ENCODE measurements at regions not wholly inside any gene's neighbourhood (a gene's known extent, or its start where the extent isn't known, plus 50 kb on each side); places are given as distances from the start of the nearest gene placed in this dataset.
A peak's percentile ranks its signal among the peaks of the same experiment; 100 is the strongest.

GRCh38 chr7:51785171-51785570 is 468.6 kb upstream of the COBL start:
- H3K4me3 ChIP-seq (ENCODE audit: low read depth, low read length), result no peak overlapping the region
- no peaks in the 10 kb centered on the region for H3K36me3 ChIP-seq (ENCODE audit: control insufficient read depth, insufficient read depth, low read length)
- no peaks in the 10 kb centered on the region for H3K9me3 ChIP-seq (ENCODE audit: control insufficient read depth, insufficient read depth, low read depth, low read length)
- H3K4me1 ChIP-seq (ENCODE audit: control insufficient read depth, insufficient read depth, low read length), result no peaks in the 10 kb centered on the region
- H3K27me3 ChIP-seq (ENCODE audit: control insufficient read depth, insufficient read depth, low read length), result no peaks in the 10 kb centered on the region
- no peak overlapping the region for H3K9ac ChIP-seq (ENCODE audit: low read length)
- no peak overlapping the region for H3K27ac ChIP-seq (ENCODE audit: low read depth, low read length)

- no peaks in the 10 kb centered on the region for H3K27me3 ChIP-seq (ENCODE audit: control insufficient read depth, insufficient read depth, low read length)
- no peak overlapping the region for H3K9ac ChIP-seq (ENCODE audit: low read length)
- H3K4me3 ChIP-seq (ENCODE audit: low read depth, low read length), result no peak overlapping the region
- H3K27ac ChIP-seq (ENCODE audit: low read depth, low read length), result no peak overlapping the region
- no peaks in the 10 kb centered on the region for H3K9me3 ChIP-seq (ENCODE audit: control insufficient read depth, insufficient read depth, low read depth, low read length)
- no peaks in the 10 kb centered on the region for H3K4me1 ChIP-seq (ENCODE audit: control insufficient read depth, insufficient read depth, low read length)
- H3K36me3 ChIP-seq (ENCODE audit: control insufficient read depth, insufficient read depth, low read length), result no peaks in the 10 kb centered on the region
Measured at GRCh38 chr7:51783241-51783640, 466.6 kb upstream of the COBL start.

GRCh38 chr7:51778121-51778520 is 461.5 kb upstream of the COBL start:
- H3K9ac ChIP-seq (ENCODE audit: low read length), result no peak overlapping the region
- H3K27me3 ChIP-seq (ENCODE audit: control insufficient read depth, insufficient read depth, low read length), result no peaks in the 10 kb centered on the region
- no peaks in the 10 kb centered on the region for H3K9me3 ChIP-seq (ENCODE audit: control insufficient read depth, insufficient read depth, low read depth, low read length)
- no peak overlapping the region for H3K27ac ChIP-seq (ENCODE audit: low read depth, low read length)
- H3K4me3 ChIP-seq (ENCODE audit: low read depth, low read length), result no peak overlapping the region
- H3K4me1 ChIP-seq (ENCODE audit: control insufficient read depth, insufficient read depth, low read length), result peaks cover 16% of the 10 kb centered on the region
- H3K36me3 ChIP-seq (ENCODE audit: control insufficient read depth, insufficient read depth, low read length), result no peaks in the 10 kb centered on the region

GRCh38 chr7:51774178-51774577 is 457.6 kb upstream of the COBL start:
- no peaks in the 10 kb centered on the region for H3K27me3 ChIP-seq (ENCODE audit: control insufficient read depth, insufficient read depth, low read length)

GRCh38 chr7:51772190-51772589 is 455.6 kb upstream of the COBL start:
- no peak overlapping the region for H3K27ac ChIP-seq (ENCODE audit: low read depth, low read length)

More at GRCh38 chr7:51774178-51774577, 457.6 kb upstream of the COBL start:
- Histone ChIP-seq H3K9ac (ENCODE audit: low read length) (no peak overlapping the region), H3K27ac (ENCODE audit: low read depth, low read length) (no peak overlapping the region), H3K9me3 (ENCODE audit: control insufficient read depth, insufficient read depth, low read depth, low read length) (no peaks in the 10 kb centered on the region), H3K4me3 (ENCODE audit: low read depth, low read length) (no peak overlapping the region), H3K4me1 (ENCODE audit: control insufficient read depth, insufficient read depth, low read length) (peaks cover 20% of the 10 kb centered on the region), H3K36me3 (ENCODE audit: control insufficient read depth, insufficient read depth, low read length) (no peaks in the 10 kb centered on the region)

GRCh38 chr7:51764976-51765375 is 448.4 kb upstream of the COBL start:
- Histone ChIP-seq H3K27ac (ENCODE audit: low read depth, low read length) (no peak overlapping the region), H3K4me3 (ENCODE audit: low read depth, low read length) (no peak overlapping the region), H3K27me3 (ENCODE audit: control insufficient read depth, insufficient read depth, low read length) (no peaks in the 10 kb centered on the region), H3K36me3 (ENCODE audit: control insufficient read depth, insufficient read depth, low read length) (no peaks in the 10 kb centered on the region), H3K4me1 (ENCODE audit: control insufficient read depth, insufficient read depth, low read length) (no peaks in the 10 kb centered on the region), H3K9me3 (ENCODE audit: control insufficient read depth, insufficient read depth, low read depth, low read length) (no peaks in the 10 kb centered on the region), H3K9ac (ENCODE audit: low read length) (no peak overlapping the region)

More at GRCh38 chr7:51772190-51772589, 455.6 kb upstream of the COBL start:
- Histone ChIP-seq H3K27me3 (ENCODE audit: control insufficient read depth, insufficient read depth, low read length) (no peaks in the 10 kb centered on the region), H3K9ac (ENCODE audit: low read length) (no peak overlapping the region), H3K9me3 (ENCODE audit: control insufficient read depth, insufficient read depth, low read depth, low read length) (no peaks in the 10 kb centered on the region), H3K4me1 (ENCODE audit: control insufficient read depth, insufficient read depth, low read length) (peaks cover 20% of the 10 kb centered on the region), H3K36me3 (ENCODE audit: control insufficient read depth, insufficient read depth, low read length) (no peaks in the 10 kb centered on the region), H3K4me3 (ENCODE audit: low read depth, low read length) (no peak overlapping the region)

GRCh38 chr7:51759985-51760384 is 443.4 kb upstream of the COBL start:
- no peaks in the 10 kb centered on the region for H3K4me1 ChIP-seq (ENCODE audit: control insufficient read depth, insufficient read depth, low read length)
- no peaks in the 10 kb centered on the region for H3K36me3 ChIP-seq (ENCODE audit: control insufficient read depth, insufficient read depth, low read length)
- no peaks in the 10 kb centered on the region for H3K27me3 ChIP-seq (ENCODE audit: control insufficient read depth, insufficient read depth, low read length)
- no peak overlapping the region for H3K4me3 ChIP-seq (ENCODE audit: low read depth, low read length)
- no peak overlapping the region for H3K27ac ChIP-seq (ENCODE audit: low read depth, low read length)
- H3K9ac ChIP-seq (ENCODE audit: low read length), result no peak overlapping the region
- no peaks in the 10 kb centered on the region; the same call in 1 of the 2 replicates for H3K9me3 ChIP-seq (ENCODE audit: control insufficient read depth, insufficient read depth, low read depth, low read length)

- Histone ChIP-seq H3K27me3 (ENCODE audit: control insufficient read depth, insufficient read depth, low read length) (no peaks in the 10 kb centered on the region), H3K27ac (ENCODE audit: low read depth, low read length) (no peak overlapping the region), H3K4me3 (ENCODE audit: low read depth, low read length) (no peak overlapping the region), H3K9me3 (ENCODE audit: control insufficient read depth, insufficient read depth, low read depth, low read length) (no peaks in the 10 kb centered on the region; the same call in 1 of the 2 replicates), H3K9ac (ENCODE audit: low read length) (no peak overlapping the region), H3K36me3 (ENCODE audit: control insufficient read depth, insufficient read depth, low read length) (no peaks in the 10 kb centered on the region), H3K4me1 (ENCODE audit: control insufficient read depth, insufficient read depth, low read length) (no peaks in the 10 kb centered on the region)
Measured at GRCh38 chr7:51757960-51758359, 441.4 kb upstream of the COBL start.

GRCh38 chr7:51732951-51733350 is 416.3 kb upstream of the COBL start:
- no peaks in the 10 kb centered on the region for H3K36me3 ChIP-seq (ENCODE audit: control insufficient read depth, insufficient read depth, low read length)
- H3K9ac ChIP-seq (ENCODE audit: low read length), result no peak overlapping the region
- peaks cover 47% of the 10 kb centered on the region for H3K27me3 ChIP-seq (ENCODE audit: control insufficient read depth, insufficient read depth, low read length)
- peaks cover 8% of the 10 kb centered on the region for H3K9me3 ChIP-seq (ENCODE audit: control insufficient read depth, insufficient read depth, low read depth, low read length)
- H3K4me1 ChIP-seq (ENCODE audit: control insufficient read depth, insufficient read depth, low read length), result peaks cover 22% of the 10 kb centered on the region
- no peak overlapping the region for H3K4me3 ChIP-seq (ENCODE audit: low read depth, low read length)
- no peak overlapping the region for H3K27ac ChIP-seq (ENCODE audit: low read depth, low read length)

GRCh38 chr7:51732116-51732515 is 415.5 kb upstream of the COBL start:
- peaks cover 22% of the 10 kb centered on the region for H3K4me1 ChIP-seq (ENCODE audit: control insufficient read depth, insufficient read depth, low read length)
- H3K27me3 ChIP-seq (ENCODE audit: control insufficient read depth, insufficient read depth, low read length), result peaks cover 47% of the 10 kb centered on the region
- H3K9me3 ChIP-seq (ENCODE audit: control insufficient read depth, insufficient read depth, low read depth, low read length), result peaks cover 8% of the 10 kb centered on the region

GRCh38 chr7:51731075-51731474 is 414.5 kb upstream of the COBL start:
- Histone ChIP-seq H3K4me1 (ENCODE audit: control insufficient read depth, insufficient read depth, low read length) (peaks cover 22% of the 10 kb centered on the region), H3K27ac (ENCODE audit: low read depth, low read length) (no peak overlapping the region), H3K4me3 (ENCODE audit: low read depth, low read length) (0 out of 2 replicates have a peak overlapping the region, but pooled peaks have one; percentile 0), H3K27me3 (ENCODE audit: control insufficient read depth, insufficient read depth, low read length) (peaks cover 47% of the 10 kb centered on the region), H3K9me3 (ENCODE audit: control insufficient read depth, insufficient read depth, low read depth, low read length) (peaks cover 8% of the 10 kb centered on the region), H3K9ac (ENCODE audit: low read length) (no peak overlapping the region), H3K36me3 (ENCODE audit: control insufficient read depth, insufficient read depth, low read length) (no peaks in the 10 kb centered on the region)

More at GRCh38 chr7:51732116-51732515, 415.5 kb upstream of the COBL start:
- Histone ChIP-seq H3K9ac (ENCODE audit: low read length) (no peak overlapping the region), H3K4me3 (ENCODE audit: low read depth, low read length) (no peak overlapping the region), H3K36me3 (ENCODE audit: control insufficient read depth, insufficient read depth, low read length) (no peaks in the 10 kb centered on the region), H3K27ac (ENCODE audit: low read depth, low read length) (no peak overlapping the region)

- H3K9ac ChIP-seq (ENCODE audit: low read length), result no peak overlapping the region
- 0 out of 2 replicates have a peak, but pooled peaks cover 4% of the 10 kb centered on the region for H3K9me3 ChIP-seq (ENCODE audit: control insufficient read depth, insufficient read depth, low read depth, low read length)
- H3K4me3 ChIP-seq (ENCODE audit: low read depth, low read length), result no peak overlapping the region
- peaks cover 39% of the 10 kb centered on the region for H3K27me3 ChIP-seq (ENCODE audit: control insufficient read depth, insufficient read depth, low read length)
- peaks cover 22% of the 10 kb centered on the region for H3K4me1 ChIP-seq (ENCODE audit: control insufficient read depth, insufficient read depth, low read length)
- no peak overlapping the region for H3K27ac ChIP-seq (ENCODE audit: low read depth, low read length)
- no peaks in the 10 kb centered on the region for H3K36me3 ChIP-seq (ENCODE audit: control insufficient read depth, insufficient read depth, low read length)
Measured at GRCh38 chr7:51727441-51727840, 410.8 kb upstream of the COBL start.
